ENCODE measurements at regions not wholly inside any gene's neighbourhood (a gene's known extent, or its start where the extent isn't known, plus 50 kb on each side); places are given as distances from the start of the nearest gene placed in this dataset.

GRCh38 chr12:34294137-34294536 lies 271.8 kb downstream of the ALG10 start:
- Histone ChIP-seq H3K27me3 (replicated peaks; ENCODE audit: control insufficient read depth, insufficient read depth, low read length) (no peaks in the 10 kb centered on the region), H3K9ac (ENCODE audit: low read length) (no peak overlapping the region), H3K9me3 (ENCODE audit: control insufficient read depth, low read length) (no peaks in the 10 kb centered on the region), H3K36me3 (ENCODE audit: control insufficient read depth, insufficient read depth, low read length, severe bottlenecking) (no peaks in the 10 kb centered on the region), H3K4me1 (ENCODE audit: control insufficient read depth, insufficient read depth, low read length) (no peaks in the 10 kb centered on the region), H3K4me3 (ENCODE audit: low read length) (no peak overlapping the region)
- no peak for DNase-seq (ENCODE audit: low read depth)

- Histone ChIP-seq H3K4me3 (ENCODE audit: low read length) (no peak overlapping the region), H3K36me3 (ENCODE audit: control insufficient read depth, insufficient read depth, low read length, severe bottlenecking) (no peaks in the 10 kb centered on the region), H3K9me3 (ENCODE audit: control insufficient read depth, low read length) (no peaks in the 10 kb centered on the region), H3K9ac (ENCODE audit: low read length) (no peak overlapping the region), H3K4me1 (ENCODE audit: control insufficient read depth, insufficient read depth, low read length) (no peaks in the 10 kb centered on the region), H3K27me3 (replicated peaks; ENCODE audit: control insufficient read depth, insufficient read depth, low read length) (no peaks in the 10 kb centered on the region)
- DNase-seq (ENCODE audit: low read depth), result no peak
Measured at GRCh38 chr12:34294671-34295365, 272.5 kb downstream of the ALG10 start.

- no peaks in the 10 kb centered on the region for H3K4me1 ChIP-seq (ENCODE audit: control insufficient read depth, insufficient read depth, low read length)
- no peaks in the 10 kb centered on the region for H3K27me3 ChIP-seq (replicated peaks; ENCODE audit: control insufficient read depth, insufficient read depth, low read length)
- H3K4me3 ChIP-seq (ENCODE audit: low read length), result no peak overlapping the region
- H3K36me3 ChIP-seq (ENCODE audit: control insufficient read depth, insufficient read depth, low read length, severe bottlenecking), result no peaks in the 10 kb centered on the region
- no peaks in the 10 kb centered on the region for H3K9me3 ChIP-seq (ENCODE audit: control insufficient read depth, low read length)
- no peak for DNase-seq (ENCODE audit: low read depth)
- H3K9ac ChIP-seq (ENCODE audit: low read length), result no peak overlapping the region
Measured at GRCh38 chr12:34295366-34296142, 273.3 kb downstream of the ALG10 start.

- H3K27me3 ChIP-seq (replicated peaks; ENCODE audit: control insufficient read depth, insufficient read depth, low read length), result no peaks in the 10 kb centered on the region
- H3K4me1 ChIP-seq (ENCODE audit: control insufficient read depth, insufficient read depth, low read length), result no peaks in the 10 kb centered on the region
- H3K36me3 ChIP-seq (ENCODE audit: control insufficient read depth, insufficient read depth, low read length, severe bottlenecking), result no peaks in the 10 kb centered on the region
- H3K4me3 ChIP-seq (ENCODE audit: low read length), result no peak overlapping the region
- DNase-seq (ENCODE audit: low read depth), result no peak
- no peak overlapping the region for H3K9ac ChIP-seq (ENCODE audit: low read length)
- H3K9me3 ChIP-seq (ENCODE audit: control insufficient read depth, low read length), result no peaks in the 10 kb centered on the region
Measured at GRCh38 chr12:34296143-34297041, 274.1 kb downstream of the ALG10 start.

- H3K27me3 ChIP-seq (replicated peaks; ENCODE audit: control insufficient read depth, insufficient read depth, low read length), result no peaks in the 10 kb centered on the region
Measured at GRCh38 chr12:34297126-34297789, 275.0 kb downstream of the ALG10 start.

GRCh38 chr12:34297790-34298164 lies 275.5 kb downstream of the ALG10 start:
- H3K9ac ChIP-seq (ENCODE audit: low read length), result no peak overlapping the region
- H3K9me3 ChIP-seq (ENCODE audit: control insufficient read depth, low read length), result no peaks in the 10 kb centered on the region
- no peaks in the 10 kb centered on the region for H3K4me1 ChIP-seq (ENCODE audit: control insufficient read depth, insufficient read depth, low read length)
- no peaks in the 10 kb centered on the region for H3K36me3 ChIP-seq (ENCODE audit: control insufficient read depth, insufficient read depth, low read length, severe bottlenecking)
- DNase-seq (ENCODE audit: low read depth), result no peak
- no peak overlapping the region for H3K4me3 ChIP-seq (ENCODE audit: low read length)
- H3K27me3 ChIP-seq (replicated peaks; ENCODE audit: control insufficient read depth, insufficient read depth, low read length), result no peaks in the 10 kb centered on the region

More at GRCh38 chr12:34297126-34297789, 275.0 kb downstream of the ALG10 start:
- H3K4me3 ChIP-seq (ENCODE audit: low read length), result no peak overlapping the region
- no peaks in the 10 kb centered on the region for H3K4me1 ChIP-seq (ENCODE audit: control insufficient read depth, insufficient read depth, low read length)
- no peaks in the 10 kb centered on the region for H3K36me3 ChIP-seq (ENCODE audit: control insufficient read depth, insufficient read depth, low read length, severe bottlenecking)
- DNase-seq (ENCODE audit: low read depth), result no peak
- no peak overlapping the region for H3K9ac ChIP-seq (ENCODE audit: low read length)
- no peaks in the 10 kb centered on the region for H3K9me3 ChIP-seq (ENCODE audit: control insufficient read depth, low read length)

- DNase-seq (ENCODE audit: low read depth), result no peak
- H3K9me3 ChIP-seq (ENCODE audit: control insufficient read depth, low read length), result no peaks in the 10 kb centered on the region
- no peaks in the 10 kb centered on the region for H3K36me3 ChIP-seq (ENCODE audit: control insufficient read depth, insufficient read depth, low read length, severe bottlenecking)
- no peak overlapping the region for H3K9ac ChIP-seq (ENCODE audit: low read length)
- H3K4me1 ChIP-seq (ENCODE audit: control insufficient read depth, insufficient read depth, low read length), result no peaks in the 10 kb centered on the region
- no peaks in the 10 kb centered on the region for H3K27me3 ChIP-seq (replicated peaks; ENCODE audit: control insufficient read depth, insufficient read depth, low read length)
- H3K4me3 ChIP-seq (ENCODE audit: low read length), result no peak overlapping the region
Measured at GRCh38 chr12:34298176-34298970, 276.1 kb downstream of the ALG10 start.

GRCh38 chr12:34298971-34299801 lies 276.9 kb downstream of the ALG10 start:
- H3K9ac ChIP-seq (ENCODE audit: low read length), result no peak overlapping the region
- no peak for DNase-seq (ENCODE audit: low read depth)
- H3K9me3 ChIP-seq (ENCODE audit: control insufficient read depth, low read length), result no peaks in the 10 kb centered on the region
- H3K36me3 ChIP-seq (ENCODE audit: control insufficient read depth, insufficient read depth, low read length, severe bottlenecking), result no peaks in the 10 kb centered on the region
- H3K4me3 ChIP-seq (ENCODE audit: low read length), result no peak overlapping the region
- no peaks in the 10 kb centered on the region for H3K27me3 ChIP-seq (replicated peaks; ENCODE audit: control insufficient read depth, insufficient read depth, low read length)
- H3K4me1 ChIP-seq (ENCODE audit: control insufficient read depth, insufficient read depth, low read length), result no peaks in the 10 kb centered on the region

GRCh38 chr12:34299802-34300193 lies 277.5 kb downstream of the ALG10 start:
- no peak for DNase-seq (ENCODE audit: low read depth)
- Histone ChIP-seq H3K9ac (ENCODE audit: low read length) (no peak overlapping the region), H3K36me3 (ENCODE audit: control insufficient read depth, insufficient read depth, low read length, severe bottlenecking) (no peaks in the 10 kb centered on the region), H3K27me3 (replicated peaks; ENCODE audit: control insufficient read depth, insufficient read depth, low read length) (no peaks in the 10 kb centered on the region), H3K4me3 (ENCODE audit: low read length) (no peak overlapping the region), H3K9me3 (ENCODE audit: control insufficient read depth, low read length) (no peaks in the 10 kb centered on the region), H3K4me1 (ENCODE audit: control insufficient read depth, insufficient read depth, low read length) (no peaks in the 10 kb centered on the region)

Data from adipocyte (in vitro differentiated cells).